DMS 273 (cell line): ENCODE measurements at regions not wholly inside any gene's neighbourhood (a gene's known extent, or its start where the extent isn't known, plus 50 kb on each side); places are given as distances from the start of the nearest gene placed in this dataset.

Source experiments
- DNase-seq: peaks from one replicate; lab custom pipeline; 2025; ENCODE audit not compliant: unreplicated experiment; lab: John Stamatoyannopoulos, UW

DNA sequence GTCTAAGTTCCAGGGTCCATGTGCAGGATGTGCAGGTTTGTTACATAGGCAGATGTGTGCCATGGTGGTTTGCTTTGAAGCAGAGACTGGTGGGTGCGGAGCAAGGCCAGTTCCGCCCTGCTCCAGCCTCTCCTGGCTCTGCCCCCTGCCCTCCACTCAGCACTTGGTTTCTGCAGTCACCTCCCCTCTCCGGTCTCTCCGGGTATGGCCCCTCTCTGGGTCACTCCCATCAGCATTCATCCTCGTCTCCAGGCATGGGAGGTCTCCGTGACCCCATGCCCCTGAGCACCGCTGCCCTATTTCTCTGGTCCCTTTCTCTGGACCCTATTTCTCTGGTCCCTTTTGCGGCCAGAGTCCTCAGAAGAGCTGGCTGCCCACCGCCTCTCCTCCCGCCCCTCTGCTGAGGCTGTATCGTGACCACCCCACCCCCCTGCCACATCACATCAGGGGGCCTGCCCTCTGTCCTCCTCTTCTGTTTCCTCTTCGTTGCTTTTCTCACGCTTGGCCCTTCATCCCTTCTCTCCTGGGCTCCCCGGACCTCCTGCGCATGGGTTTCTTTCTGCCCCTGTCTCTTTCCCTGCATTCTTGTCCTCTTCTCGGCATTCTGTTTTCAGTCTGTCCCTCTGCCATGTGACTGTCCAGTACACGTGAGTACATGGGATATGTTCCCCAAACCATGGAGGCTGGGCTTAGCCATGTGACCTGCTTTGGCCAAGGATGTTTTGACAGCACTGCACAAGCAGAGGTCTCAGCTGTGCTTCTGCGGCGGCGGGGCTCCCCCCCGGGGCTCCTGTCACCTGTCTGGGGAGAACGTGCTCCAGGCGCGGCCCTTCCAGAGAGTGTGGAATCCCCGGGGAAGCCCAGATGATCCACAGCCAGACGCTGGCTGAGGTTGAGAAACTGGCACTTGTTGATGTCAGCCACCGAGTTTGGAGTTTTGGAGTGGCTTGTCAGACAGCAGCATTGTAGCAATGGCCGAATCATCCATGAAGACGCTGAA, 54.4 kb upstream of the C1orf174 start:
- DNase-seq = no peak

DNA sequence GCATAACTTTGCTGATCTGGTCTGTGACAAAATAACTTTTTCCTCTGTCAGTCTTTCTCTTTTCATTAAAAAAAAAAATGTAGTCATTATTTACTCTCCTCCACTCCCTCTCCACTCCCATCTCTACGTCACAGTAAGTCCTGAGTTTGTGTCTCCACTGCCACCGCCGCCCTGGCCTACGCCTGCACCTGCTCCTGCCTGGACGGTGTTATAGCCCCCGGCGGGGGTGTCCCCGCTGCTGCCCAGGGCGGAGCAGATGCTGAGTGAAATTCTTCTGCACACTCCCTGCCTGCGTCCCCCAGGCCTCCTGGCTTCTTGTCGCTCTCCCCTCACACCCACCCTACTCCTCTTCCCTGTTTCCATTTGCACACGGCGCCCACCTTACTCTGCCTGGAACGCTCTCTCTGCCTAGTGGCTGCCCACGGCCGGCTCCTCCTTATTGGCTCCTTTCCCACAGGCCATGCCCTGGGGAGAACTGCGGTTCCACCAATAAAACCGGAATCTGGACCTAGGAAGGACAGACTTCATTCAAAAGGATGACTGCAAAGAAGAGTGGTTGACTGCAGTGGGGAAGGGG, 55.2 kb upstream of the C1orf174 start:
- no peak for DNase-seq

DNA sequence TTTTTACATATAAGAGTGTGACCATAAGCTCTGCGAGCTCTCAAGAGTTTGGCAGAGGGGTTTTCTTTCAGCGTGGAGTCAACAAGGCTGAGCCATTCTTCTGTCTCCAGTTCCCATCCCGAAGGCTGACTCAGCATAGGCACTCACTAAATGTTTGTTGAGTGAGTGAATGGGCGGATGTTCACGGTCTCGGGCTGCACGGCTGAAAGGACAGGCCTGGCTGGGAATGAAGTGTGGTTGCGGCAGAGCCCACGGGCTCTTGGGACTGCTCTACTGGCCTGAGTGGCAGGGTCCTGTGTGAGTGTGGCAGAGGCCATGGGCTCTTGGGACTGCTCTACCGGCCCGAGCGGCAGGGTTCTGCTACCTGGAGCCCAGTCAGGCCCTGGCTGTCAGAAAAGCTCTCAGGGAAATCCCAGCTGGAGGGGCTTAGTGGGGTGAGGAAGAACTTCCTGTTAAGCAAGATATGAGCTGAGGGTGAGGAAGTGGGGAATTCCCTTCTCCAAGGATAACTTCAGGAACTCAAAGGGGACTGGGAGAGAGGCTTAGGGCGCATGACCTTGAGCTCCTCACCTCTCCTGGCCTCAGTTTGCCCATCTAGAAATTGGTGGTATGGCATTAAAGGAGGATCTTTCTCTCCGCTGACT, 56.6 kb upstream of the C1orf174 start:
- no peak for DNase-seq

DNA sequence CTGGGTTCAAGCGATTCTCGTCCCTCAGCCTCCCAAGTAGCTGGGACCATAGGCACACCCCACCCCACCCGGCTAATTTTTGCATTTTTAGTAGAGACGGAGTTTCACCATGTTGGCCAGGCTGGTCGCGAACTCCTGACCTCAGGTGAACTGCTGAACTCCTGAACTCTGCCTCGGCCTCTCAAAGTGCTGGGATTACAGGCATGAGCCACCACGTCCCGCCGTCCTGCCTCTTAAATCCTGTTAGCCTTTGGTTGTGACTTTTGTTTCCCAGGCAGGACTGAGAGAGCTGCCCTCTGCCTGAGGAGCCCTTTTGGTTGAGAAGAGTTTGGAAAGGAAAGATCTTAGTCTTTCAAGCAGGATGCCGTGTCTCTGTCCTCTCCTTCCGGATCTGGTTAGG, 59.3 kb upstream of the C1orf174 start:
- no peak for DNase-seq

DNA sequence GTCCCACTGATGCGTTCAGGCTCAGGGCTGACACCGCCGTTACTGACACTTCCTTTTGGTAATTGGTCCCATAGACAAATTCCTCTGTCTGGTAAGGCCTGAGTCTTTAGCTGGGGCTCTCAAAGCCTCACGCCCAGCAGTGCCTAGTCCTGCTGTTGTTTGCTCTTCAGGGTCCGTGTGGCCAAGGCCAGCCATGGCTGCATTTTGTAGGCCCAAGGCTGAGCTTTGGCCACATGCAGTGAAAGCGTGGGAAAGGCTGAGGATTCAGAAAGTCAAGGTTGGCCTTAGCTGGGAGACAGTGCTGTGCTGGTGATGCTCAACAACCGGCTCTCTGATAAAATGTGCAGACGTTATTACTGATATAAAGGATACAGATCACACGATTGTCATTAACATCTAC, 63.5 kb upstream of the C1orf174 start:
- DNase-seq = no peak

DNA sequence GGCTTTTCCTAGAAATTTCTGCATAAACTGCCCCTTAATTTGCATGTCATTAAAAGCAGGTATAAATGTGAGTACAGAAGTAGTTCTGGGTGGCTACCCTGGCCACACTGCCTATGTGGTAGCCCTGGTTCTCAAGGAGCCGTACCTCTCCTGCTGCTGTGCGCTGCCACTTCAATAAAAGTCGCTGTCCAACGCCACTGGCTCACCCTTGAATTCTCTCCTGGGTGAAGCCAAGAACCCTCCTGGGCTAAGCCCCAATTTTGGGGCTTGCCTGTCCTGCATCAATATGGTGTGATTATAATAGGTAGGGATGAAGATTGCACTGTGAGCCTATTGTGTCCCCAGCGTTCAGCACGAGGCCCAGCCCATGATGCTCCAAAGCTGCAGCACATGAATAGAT, 65.6 kb upstream of the C1orf174 start:
- no peak for DNase-seq

DNA sequence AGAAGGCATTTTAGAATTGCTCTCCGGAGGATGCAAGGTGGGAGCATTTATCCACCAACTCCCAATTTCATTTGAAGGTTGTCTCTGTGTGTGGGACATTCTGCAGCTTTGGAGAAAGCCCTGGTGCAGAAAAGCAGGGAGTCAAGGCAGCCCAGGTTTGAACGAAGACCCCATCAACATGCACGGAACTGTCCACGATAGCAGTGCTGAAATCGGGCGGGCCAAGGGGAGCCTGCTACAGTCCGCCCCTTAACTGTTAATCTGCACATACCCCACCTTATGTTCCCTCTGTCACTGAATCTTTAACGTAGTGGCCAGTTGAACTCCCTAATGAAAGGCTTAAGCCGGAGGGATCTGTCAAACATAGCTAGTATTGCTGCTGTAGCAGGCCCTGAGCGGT, 68.8 kb upstream of the C1orf174 start:
- peak; percentile 16 for DNase-seq

DNA sequence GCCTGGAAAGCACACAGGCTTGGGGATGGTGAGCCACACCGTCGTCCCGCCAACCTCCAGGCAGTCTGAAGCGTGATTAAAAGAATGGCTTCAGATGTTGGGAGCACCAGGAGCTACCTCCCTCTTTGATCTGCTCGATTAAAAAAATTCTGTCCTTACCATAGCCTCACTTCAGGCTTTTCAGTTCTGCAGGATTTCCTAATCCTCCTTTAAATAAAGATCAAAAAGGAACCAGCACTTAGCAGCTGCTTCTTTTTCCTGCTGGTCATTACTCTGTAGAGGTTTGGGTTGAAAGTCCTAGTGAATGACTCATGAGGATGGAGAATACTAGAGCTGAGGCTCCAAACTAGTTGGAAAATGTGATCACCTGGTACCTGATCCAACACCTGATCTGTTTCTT, 71.9 kb upstream of the C1orf174 start:
- DNase-seq = no peak

DNA sequence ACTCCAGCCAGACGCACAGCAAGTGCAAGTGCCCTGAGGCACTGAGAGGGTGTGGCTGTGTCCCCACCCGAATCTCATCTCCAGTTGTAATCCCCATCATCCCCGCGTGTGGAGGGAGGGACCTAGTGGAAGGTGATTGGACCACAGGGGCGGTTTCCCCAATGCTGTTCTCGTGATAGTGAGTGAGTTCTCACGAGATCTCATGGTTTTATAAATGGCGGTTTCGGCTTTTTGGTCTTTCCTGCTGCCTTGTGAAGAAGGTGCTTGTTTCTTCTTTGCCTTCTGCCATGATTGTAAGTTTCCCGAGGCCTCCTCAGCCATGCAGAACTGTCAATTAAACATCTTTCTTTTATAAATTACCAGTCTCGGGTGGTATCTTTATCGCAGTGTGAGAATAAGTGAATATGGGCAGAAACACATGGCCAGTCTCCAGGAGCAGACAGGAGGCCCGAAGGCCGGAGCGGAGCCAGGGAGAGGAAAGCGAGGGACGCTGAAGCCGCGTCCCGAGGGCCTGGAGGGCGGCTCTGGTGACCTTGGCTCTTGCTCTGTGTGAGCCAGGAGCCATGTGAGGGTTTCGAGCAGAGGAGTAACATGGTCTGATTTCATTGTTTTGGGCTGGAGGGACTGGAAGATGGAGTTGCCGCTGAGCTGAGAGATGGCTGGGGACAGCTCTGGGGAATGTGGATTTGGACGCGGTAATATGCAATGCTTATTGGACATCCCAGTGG, 76.0 kb upstream of the C1orf174 start:
- DNase-seq = no peak

DNA sequence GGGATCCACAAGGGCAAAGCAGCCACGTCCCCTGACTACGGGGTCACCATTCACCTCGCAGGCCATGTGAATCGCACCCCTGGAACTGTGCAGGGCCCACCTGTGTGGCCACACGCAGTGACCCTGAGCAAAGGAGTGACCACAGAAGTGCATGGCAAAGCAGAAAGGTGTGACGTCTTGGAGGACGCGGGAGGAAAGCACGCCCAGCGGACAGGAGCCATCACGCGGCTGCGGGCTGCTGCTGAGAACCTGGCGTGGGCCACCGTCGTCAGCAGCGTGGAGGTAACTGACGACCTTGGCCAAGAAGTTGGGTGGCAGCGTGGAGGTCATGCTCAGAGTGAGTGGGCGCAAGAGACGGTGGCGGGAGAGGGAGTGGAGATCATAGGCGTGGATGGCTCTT, 76.7 kb upstream of the C1orf174 start:
- no peak for DNase-seq

DNA sequence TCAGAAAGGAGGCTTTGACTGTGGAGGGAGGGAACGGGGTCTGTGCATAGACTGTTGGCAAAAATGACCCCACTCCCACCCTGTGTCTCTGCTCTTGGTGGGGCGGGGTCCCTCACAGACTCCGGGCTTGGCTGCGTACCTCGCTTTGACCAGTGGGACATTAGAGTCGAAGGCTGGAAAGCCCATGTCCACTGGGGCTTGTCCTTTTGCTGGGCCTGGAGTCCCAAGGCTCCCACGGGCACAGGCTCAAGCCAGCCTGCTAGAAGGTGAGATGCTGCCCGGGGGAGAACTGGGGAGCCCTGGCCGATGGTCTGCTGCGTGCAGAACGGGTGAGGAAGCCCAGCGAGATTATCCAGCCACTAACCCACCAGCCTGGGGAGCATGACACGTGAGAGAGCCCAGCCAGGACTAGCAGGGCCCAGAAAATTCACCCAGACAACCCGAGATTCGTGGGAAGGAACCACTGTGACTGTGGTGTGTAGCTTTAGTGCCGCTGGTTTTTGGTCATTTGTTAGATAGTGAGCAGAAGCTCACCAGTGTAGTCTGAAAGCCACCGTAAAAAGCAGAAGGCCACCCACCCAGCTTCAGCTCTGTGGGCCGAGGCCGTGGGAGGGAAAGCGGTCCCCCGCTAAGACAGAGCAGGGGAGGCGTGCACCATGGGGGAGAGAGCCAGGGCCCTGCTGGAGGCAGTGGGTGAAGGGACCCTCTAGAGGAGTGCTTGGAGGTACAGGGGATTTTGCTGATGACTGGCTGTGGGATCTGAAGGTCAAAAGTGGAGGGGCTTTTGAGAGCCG, 78.3 kb upstream of the C1orf174 start:
- no peak for DNase-seq

DNA sequence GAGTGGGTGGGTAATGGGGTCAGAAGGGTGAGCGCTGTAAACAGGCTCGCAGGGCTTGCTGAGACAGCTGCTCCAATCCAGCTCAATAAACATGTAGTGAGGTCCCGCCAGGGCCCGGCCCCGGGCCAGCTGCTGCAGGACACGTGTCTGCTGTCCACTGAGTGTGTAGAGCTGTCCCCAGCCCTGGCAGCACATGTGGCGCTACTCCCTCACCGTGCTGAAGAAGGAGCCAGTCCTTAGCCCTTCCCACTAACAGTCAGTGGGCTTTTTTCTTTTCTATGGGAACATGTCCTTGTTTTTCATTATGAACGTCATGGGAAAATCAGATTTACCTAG, 78.9 kb upstream of the C1orf174 start:
- DNase-seq = no peak

DNA sequence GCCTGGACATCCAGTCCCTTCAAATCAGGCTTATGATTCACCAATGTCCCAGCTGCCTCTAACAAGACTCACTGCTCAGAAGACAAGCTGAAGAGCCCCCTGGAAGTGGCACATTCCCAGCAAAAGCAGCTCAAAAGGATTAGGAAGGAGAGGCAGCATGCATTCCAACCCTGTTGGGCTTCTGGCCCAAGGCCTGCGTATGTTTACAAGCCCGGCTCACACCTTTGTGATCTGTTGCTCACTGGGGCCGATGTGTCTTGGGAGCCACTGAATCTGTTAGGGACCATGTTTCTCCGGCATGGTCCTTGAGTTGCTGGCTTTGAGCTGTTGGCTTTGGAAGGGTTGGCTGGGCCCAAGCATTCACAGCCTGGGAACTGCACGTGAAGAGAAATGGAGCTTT, 81.2 kb upstream of the C1orf174 start:
- no peak for DNase-seq

DNA sequence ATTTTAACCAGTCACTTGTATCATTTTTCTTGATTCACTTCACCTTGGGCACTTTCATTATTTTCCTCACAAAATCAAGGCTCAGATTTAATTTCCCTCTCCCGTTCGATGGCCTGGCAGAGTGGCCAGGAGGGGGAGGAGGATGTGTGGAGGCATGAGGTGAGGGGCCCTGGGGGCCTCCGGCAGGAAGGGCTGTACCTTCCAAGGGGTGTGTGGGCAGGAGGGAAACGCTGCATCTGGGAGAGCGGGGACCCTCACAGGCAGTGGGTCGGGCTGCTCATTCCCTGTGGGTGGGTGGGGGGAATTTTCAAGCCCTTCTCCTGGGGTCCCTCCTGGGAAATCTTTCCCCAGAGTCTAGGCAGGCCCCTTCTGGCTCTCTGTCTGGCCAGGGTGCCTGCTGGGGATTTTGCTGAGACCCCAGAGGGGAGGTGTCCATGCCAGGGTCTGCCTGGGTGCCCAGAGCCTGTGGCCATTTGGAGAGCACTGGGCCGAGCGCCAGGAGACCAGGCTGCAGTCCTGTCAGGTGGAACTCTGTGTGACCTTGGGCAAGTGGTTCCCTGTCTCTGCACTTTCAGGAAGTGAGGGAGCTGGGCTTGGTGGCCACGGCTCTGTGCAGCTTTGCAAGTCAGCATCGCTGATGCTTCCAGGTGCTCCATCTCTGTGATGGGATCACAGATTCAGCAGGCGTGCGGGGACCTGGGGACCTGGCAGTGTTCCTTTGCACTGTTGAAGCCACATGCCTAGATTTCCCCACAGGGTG, 81.9 kb upstream of the C1orf174 start:
- no peak for DNase-seq

DNA sequence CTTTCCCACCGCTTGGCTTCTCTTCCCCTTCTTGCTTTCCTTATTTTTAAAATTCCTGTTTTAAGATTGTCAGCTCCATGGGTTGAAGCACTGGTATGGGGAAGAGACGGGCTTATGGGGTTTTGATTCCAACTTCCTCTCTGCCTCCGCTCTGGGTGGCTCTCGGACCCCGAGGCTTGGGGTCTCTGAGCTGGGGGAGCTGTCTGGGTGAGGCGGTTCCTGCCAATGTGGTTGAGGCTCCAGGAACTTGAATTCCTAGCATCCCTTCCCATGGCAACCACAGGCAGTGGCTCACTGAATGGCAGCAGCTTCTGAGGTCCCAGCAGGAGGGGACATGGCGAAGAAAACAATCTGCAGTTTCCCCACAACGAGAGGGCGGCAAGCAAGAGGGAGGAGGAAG, 83.1 kb upstream of the C1orf174 start:
- DNase-seq = no peak

DNA sequence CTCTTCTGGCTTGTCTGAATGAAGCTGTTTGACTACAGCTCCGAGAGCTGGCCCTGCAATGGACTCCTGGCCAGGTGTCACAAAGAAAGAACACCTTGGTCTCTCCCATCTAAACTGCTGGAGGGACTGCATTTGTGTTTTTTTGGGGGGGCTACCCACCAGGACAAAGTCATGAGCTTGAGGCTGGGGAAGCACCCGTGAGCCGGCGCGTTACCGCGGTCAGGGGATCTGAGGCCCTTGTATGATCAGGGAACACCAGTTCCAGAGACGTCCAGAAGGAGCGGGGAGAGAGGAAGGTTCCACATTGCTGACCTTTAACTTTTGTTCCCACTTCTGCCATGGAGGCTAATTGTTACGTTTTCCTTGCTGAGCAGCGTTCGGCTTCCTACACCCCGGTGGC, 84.5 kb upstream of the C1orf174 start:
- no peak for DNase-seq

DNA sequence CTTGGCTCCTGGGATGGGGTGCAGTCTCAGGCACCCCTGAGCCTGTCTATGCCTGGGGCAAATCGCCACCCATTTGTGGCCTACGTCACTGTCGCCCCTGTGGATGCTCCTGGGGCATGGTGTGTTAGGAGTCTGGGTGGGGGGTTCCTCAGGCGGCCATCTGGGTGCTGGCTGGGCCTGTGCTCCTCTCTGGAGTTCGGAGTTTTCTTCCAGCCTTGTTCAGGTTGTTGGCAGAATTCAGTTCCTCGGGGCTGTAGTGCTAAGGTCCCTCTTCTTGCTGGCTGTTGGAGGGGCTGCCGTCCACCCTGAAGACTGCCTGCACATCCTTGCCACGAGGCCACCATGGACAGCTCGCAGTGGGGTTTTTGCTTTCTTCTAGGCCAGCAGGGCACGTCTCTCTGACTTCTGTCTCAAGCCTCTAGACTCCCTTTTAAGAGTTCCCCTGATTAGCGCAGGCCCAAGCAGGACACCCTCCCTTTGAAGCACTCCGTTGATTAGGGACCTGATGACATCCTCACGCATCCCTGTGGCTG, 86.7 kb upstream of the C1orf174 start:
- no peak for DNase-seq

DNA sequence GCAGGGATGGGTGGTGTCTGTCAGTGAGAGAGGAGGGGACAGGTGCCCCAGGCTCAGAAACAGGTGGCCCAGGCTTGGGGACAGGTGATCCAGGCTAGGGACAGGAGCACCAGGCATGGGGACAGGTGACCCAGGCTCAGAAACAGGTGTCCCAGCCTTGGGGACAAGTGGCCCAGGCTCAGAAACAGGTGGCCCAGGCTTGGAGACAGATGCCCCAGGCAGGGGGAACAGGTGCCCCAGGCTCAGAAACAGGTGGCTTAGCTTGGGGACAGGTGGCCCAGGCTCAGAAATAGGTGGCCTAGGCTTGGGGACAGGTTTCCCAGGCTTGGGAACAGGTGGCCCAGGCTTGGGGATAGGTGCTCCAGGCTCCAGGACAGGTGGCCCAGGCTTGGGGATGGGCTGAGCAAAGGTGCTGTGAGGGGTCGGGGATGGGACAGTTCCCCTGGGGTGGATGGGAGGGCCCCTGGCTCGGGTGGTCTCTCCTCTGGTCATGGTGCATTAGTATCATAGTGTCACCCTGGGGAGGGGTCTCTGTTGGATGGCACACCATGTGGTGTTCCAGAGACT, 87.7 kb upstream of the C1orf174 start:
- DNase-seq = no peak

DNA sequence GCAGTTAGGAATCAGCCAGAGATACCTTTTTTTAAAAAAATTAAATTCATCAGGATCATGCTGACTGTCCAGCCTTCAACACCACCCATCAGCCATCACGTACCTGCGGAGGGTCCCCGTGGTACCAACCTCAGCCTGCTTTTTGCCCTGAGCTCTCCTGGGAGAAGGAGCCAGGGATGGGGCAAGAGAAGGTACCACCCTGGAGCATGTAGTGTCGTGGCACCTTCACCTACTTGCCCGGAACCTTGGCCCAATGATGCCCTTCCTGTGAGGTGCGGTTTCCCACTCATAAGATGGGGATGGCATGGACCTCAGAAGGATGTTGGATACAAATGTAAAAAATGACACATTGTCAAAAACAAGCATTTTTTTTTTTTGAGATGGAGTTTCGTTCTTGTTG, 88.4 kb upstream of the C1orf174 start:
- DNase-seq = no peak
